ENCODE measurements at regions not wholly inside any gene's neighbourhood (a gene's known extent, or its start where the extent isn't known, plus 50 kb on each side); places are given as distances from the start of the nearest gene placed in this dataset.

GRCh38 chr1:57799490-57800115 lies 375.7 kb upstream of the DAB1 start:
- no peak for DNase-seq (ENCODE audit: low spot score)

DNA sequence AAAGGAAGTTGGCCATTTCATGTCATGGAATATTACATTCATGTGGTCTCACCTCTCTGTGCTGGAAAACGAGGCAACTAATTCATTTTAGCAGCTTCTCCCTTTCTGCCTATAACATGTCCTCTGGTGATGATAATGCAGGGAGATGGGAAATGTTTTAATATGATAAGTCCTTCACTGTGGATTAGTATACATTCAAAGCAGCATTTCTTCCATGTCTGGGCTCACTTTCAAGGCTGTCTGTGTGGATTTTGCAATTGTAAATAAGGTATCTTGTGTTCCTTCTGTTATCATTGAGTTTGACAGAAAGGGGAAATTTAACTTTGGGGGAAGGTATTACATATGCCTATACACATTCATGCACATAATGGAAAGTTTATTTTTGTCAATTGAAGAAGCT lies 374.7 kb upstream of the DAB1 start:
- no peak for DNase-seq (ENCODE audit: low spot score)

- no peak for DNase-seq (ENCODE audit: low spot score)
Observed at GRCh38 chr1:57797084-57797483, 373.2 kb upstream of the DAB1 start.

DNA sequence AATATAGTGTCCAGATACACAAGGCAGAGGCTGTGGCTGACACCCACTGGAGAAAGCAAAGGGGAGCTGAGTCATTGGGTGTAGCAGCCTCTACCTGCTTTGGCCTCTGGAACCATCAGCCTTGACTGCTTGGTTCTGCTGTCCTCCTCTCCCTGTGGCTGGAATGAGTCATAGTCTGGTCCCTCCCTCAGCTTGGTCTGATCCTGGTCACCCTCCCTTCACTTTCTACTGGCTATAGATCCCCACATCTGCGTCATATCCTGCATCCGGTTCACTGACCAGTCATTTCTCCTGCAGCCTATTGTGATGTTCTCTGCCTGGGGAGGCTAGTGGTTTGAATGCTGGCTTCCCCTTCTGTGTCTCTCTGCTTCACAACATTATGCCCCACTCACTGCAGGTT lies 372.8 kb upstream of the DAB1 start:
- DNase-seq (ENCODE audit: low spot score) = no peak

GRCh38 chr1:57795886-57796285 lies 372.0 kb upstream of the DAB1 start:
- no peak for DNase-seq (ENCODE audit: low spot score)

GRCh38 chr1:57794078-57794477 lies 370.2 kb upstream of the DAB1 start:
- no peak for DNase-seq (ENCODE audit: low spot score)

- DNase-seq (ENCODE audit: low spot score) = no peak
Observed at GRCh38 chr1:57791497-57791896, 367.6 kb upstream of the DAB1 start.

GRCh38 chr1:57789936-57790335 lies 366.1 kb upstream of the DAB1 start:
- DNase-seq (ENCODE audit: low spot score) = peak; percentile 10

DNA sequence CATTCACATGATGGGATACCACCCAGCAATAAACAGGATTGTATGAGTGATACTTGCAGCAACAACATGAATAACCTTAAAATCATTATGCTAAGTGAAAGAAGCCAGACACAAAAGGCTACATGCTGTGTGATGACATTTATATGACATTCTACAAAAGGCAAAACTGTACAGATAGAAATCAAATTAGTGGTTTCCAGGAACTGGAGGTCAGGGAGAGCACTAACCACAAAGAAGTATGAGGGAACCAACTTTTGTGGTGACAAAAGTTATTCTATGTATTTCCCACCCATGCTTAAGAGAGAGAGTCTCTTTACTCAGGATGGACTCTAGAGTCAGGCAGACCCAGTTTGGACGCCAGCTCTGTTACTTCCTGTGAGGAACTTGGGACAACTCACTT lies 364.5 kb upstream of the DAB1 start:
- no peak for DNase-seq (ENCODE audit: low spot score)

- DNase-seq (ENCODE audit: low spot score) = no peak
Observed at GRCh38 chr1:57784356-57784755, 360.5 kb upstream of the DAB1 start.

GRCh38 chr1:57782357-57782756 lies 358.5 kb upstream of the DAB1 start:
- no peak for DNase-seq (ENCODE audit: low spot score)

GRCh38 chr1:57772580-57773195 lies 348.8 kb upstream of the DAB1 start:
- no peak for DNase-seq (ENCODE audit: low spot score)

DNA sequence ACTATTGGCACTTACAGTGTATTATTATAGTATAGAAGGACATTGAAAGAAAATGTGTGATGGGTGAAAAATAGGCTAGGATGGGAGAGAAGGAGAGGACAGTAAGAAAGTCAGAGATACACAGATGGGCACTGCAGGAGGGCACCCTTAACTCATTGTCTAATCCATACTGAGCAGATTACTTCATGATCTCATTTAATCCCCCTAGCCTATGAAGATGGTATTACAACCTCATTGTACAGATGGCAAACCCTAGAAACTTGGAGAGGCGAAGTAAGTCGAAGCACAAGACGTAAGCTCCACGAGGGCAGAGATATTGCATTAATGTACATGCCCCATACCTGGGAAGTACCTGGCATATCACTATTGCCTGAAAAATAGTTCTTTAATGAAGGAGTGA lies 346.9 kb upstream of the DAB1 start:
- DNase-seq (ENCODE audit: low spot score) = peak; percentile 48

DNA sequence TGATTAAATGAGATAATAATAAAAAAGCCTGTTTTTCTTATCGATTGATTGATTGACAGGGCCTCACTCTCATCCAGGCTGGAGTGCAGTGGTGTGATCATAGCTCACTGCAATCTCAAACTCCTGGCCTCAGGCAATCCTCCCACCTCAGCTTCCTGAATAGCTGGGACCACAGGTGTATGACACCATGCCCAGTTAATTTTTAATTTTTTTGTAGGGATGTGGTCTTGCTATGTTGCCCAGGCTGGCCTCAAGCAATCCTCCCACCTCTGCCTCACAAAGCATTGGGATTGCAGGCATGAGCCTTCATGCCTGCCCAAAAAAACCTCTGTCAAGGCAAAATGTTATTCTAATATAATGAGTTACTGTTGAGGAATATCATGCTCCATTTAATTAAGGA lies 346.4 kb upstream of the DAB1 start:
- DNase-seq (ENCODE audit: low spot score) = no peak

GRCh38 chr1:57761628-57762027 lies 337.8 kb upstream of the DAB1 start:
- DNase-seq (ENCODE audit: low spot score) = no peak

DNA sequence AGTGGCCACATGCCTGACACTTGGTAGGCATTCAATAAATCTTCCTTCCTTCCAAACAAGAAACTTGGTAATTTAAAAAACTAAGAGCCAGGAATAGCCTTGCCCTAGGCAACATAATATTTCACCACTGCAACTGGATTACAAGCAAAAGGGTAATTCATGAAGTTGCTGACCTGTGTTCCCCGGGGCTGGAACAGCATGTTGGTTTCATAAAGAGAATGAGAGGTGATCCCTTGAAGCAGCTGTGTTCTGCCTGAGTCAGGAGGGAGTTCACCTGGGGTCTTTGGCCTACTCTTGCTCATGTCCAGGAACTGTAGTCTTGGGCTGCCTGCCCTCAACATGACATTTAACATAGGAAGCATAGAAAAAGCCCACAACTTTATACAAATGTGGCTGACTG lies 329.0 kb upstream of the DAB1 start:
- DNase-seq (ENCODE audit: low spot score) = no peak

DNA sequence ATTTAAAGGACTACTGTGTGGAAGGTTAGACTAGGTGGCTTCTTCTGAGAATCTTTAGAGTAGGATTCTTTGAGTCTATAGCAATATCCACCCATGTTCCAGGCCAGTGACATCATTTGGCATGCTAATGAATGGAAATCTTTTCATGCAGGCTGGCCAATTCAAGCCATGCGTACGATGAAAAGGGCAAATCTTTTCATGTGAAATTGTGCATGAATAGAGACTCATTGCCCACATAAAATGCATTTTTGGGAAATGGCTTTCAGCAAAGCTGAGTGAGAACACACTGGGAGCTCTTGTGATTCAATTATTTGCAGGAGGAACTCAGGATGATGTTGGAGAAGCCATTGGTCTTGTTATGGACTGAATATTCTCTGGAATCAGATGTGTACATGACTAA lies 324.9 kb upstream of the DAB1 start:
- no peak for DNase-seq (ENCODE audit: low spot score)

- no peak for DNase-seq (ENCODE audit: low spot score)
Observed at GRCh38 chr1:57747818-57748217, 324.0 kb upstream of the DAB1 start.

- DNase-seq (ENCODE audit: low spot score) = no peak
Observed at GRCh38 chr1:57741521-57741920, 317.7 kb upstream of the DAB1 start.

GRCh38 chr1:57736940-57737339 lies 313.1 kb upstream of the DAB1 start:
- DNase-seq (ENCODE audit: low spot score) = no peak

GRCh38 chr1:57729181-57729580 lies 305.3 kb upstream of the DAB1 start:
- DNase-seq (ENCODE audit: low spot score) = no peak

DNA sequence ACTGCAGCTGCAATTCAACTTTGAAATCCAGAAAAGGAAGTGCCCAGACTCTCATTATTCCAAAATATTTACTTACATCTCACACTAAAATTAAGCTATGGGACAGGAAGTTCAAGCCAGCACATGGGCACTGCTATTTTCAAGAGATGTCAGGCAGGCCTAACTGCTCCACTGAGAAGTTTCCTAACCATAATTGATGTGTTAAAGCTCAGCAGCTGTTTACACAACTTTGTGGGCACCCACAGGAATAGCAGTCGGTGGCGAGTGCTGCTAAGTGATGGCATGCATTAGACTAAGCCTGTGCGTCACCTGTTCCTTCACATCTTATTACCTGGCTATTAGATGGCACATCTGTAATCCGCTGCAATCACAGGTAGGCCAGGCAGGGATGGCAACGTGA lies 303.3 kb upstream of the DAB1 start:
- no peak for DNase-seq (ENCODE audit: low spot score)

GRCh38 chr1:57725318-57725717 lies 301.5 kb upstream of the DAB1 start:
- DNase-seq (ENCODE audit: low spot score) = no peak

DNA sequence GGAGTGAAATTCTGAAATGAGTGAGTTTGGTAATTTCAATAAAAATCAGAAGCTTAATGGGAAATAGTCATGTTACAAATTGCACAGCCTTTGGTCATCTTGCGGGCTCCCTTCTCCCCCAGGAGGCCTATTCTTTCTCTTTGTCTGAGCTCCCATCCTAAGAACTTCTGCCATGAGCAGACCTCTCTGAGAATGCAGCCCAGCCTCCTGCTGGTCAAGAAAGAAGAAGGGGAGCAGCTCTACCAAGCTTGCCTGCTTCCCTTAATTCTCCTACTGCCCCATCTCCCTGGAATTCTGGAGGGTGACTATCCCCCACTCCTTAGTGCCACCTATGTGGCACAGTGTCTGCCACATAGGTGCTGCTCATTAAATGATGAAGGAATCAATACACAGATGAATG lies 300.7 kb upstream of the DAB1 start:
- DNase-seq (ENCODE audit: low spot score) = no peak

All from NAMALWA (cell line).